PC-9 (cell line): ENCODE measurements at regions not wholly inside any gene's neighbourhood (a gene's known extent, or its start where the extent isn't known, plus 50 kb on each side); places are given as distances from the start of the nearest gene placed in this dataset.
"Not testable (repeated sequence)": the region's sequence is repeated elsewhere in the genome, so short reads cannot be mapped to it uniquely, and the experiment has no call there.

ENCODE experiments used
- BruUV-seq: library from RNA; stranded (reverse); fragments of 400-500 nt; replicated peaks from 2 replicates; lab custom pipeline; 2021; lab: Mats Ljungman, UMichigan
- CTCF ChIA-PET: fragments of 300-600 bp; sonication (Branson Sonifier 250); formaldehyde crosslinking; loops from one replicate; lab custom pipeline; 2022; ENCODE audit warnings: antibody characterized with exemption; lab: Charles Lee
- POLR2A ChIA-PET: fragments of 300-600 bp; sonication (Branson Sonifier 250); formaldehyde crosslinking; loops from one replicate; lab custom pipeline; 2022; ENCODE audit warnings: antibody characterized with exemption; ENCODE audit not compliant: unreplicated experiment; lab: Charles Lee
- DNase-seq, 2 experiments: peaks; one replicate each; pipeline versions ENCODE4 v3.0.0 to v3.0.0-alpha.2; 2015 to 2022; ENCODE audit warnings: mixed read lengths in 1 of 2
- H2AFZ ChIP-seq: fragments of 200-600 bp; sonication (generic); 2 replicates; pipeline ENCODE4 v1.8.1; 2017; ENCODE audit warnings: antibody characterized with exemption
- H3F3A ChIP-seq: fragments of 200-600 bp; sonication (generic); 2 replicates; pipeline ENCODE4 v1.8.1; 2017; ENCODE audit warnings: antibody characterized with exemption, mild to moderate bottlenecking, low read depth; ENCODE audit not compliant: insufficient read depth
- H3K27ac ChIP-seq: fragments of 200-600 bp; sonication (generic); 2 replicates; pipeline ENCODE4 v1.6.1; 2016; ENCODE audit warnings: mixed run types
- H3K27me3 ChIP-seq: fragments of 200-600 bp; sonication (generic); 2 replicates; pipeline ENCODE4 v1.6.1; 2016; ENCODE audit warnings: low read depth, mixed run types; ENCODE audit not compliant: insufficient read depth
- H3K36me3 ChIP-seq: fragments of 200-600 bp; sonication (generic); 2 replicates; pipeline ENCODE4 v1.6.1; 2016; ENCODE audit warnings: low read depth, mixed run types
- H3K4me1 ChIP-seq: fragments of 200-600 bp; sonication (generic); replicated peaks from 2 replicates; pipeline ENCODE4 v1.6.1; 2016; ENCODE audit warnings: mixed run types; ENCODE audit not compliant: insufficient read depth
- H3K4me2 ChIP-seq: fragments of 200-600 bp; sonication (generic); 2 replicates; pipeline ENCODE4 v1.6.1; 2017; ENCODE audit warnings: mixed run types
- H3K4me3 ChIP-seq: fragments of 200-600 bp; sonication (generic); 2 replicates; pipeline ENCODE4 v1.6.1; 2016; ENCODE audit warnings: mixed run types
- H3K79me2 ChIP-seq: fragments of 200-600 bp; sonication (generic); 2 replicates; pipeline ENCODE4 v1.6.1; 2017; ENCODE audit warnings: low read depth, mixed run types
- H3K9me2 ChIP-seq: fragments of 200-600 bp; sonication (generic); 2 replicates; pipeline ENCODE4 v1.8.1; 2017; ENCODE audit warnings: mild to moderate bottlenecking; ENCODE audit not compliant: insufficient read depth
- H3K9me3 ChIP-seq: fragments of 200-600 bp; sonication (generic); 2 replicates; pipeline ENCODE4 v1.8.1; 2016; ENCODE audit warnings: low read depth; ENCODE audit not compliant: insufficient read depth
- H4K20me1 ChIP-seq: fragments of 200-600 bp; sonication (generic); 2 replicates; pipeline ENCODE4 v1.8.1; 2017; ENCODE audit not compliant: insufficient read depth
- EZH2 ChIP-seq: fragments of 200-600 bp; sonication (generic); IDR thresholded peaks from 2 replicates; pipeline ENCODE4 v1.8.0; 2017; ENCODE audit warnings: antibody characterized with exemption, low read depth
- intact Hi-C: fragments of 100-400 bp; cut with micrococcal nuclease; formaldehyde crosslinking; loops from one replicate; pipeline ENCODE4 v1.10.0; 2022; ENCODE audit not compliant: unreplicated experiment
- TF ChIP-seq, protein P1 (sequence below): fragments of 200-600 bp; sonication (generic); conservative IDR thresholded peaks from 2 replicates; pipeline ENCODE4 v1.6.1; 2017; ENCODE audit warnings: mixed run types, antibody characterized with exemption, mild to moderate bottlenecking, moderate library complexity

DNA sequence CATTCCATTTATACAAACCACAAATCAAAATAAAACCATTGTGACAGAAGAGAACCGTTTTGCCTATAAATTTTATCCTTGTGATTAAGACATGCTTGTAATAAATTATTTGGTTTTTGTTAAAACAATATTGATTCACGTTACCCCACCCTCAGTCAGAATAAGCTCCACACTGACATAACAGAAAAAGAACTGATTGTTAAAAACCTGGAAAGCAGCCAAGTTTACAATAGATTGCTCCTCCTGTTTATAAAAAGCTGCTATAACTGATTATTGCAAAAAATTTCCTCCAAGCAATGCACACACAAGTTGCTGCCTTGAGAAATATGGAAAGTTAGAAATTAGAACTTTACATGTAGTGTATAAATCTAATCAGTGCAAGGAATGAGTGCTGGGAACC, 263.5 kb downstream of the SETD4 start:
- no peak overlapping the region for H3K4me2 ChIP-seq
- no peaks in the 10 kb centered on the region for H3K9me3 ChIP-seq
- H2AFZ ChIP-seq: no peak overlapping the region
- ChIA-PET POLR2A (no interaction called here), CTCF (no interaction called here)
- H3K27ac ChIP-seq: no peak overlapping the region
- H3K36me3 ChIP-seq: no peaks in the 10 kb centered on the region
- BruUV-seq: no TSS peak
- no peak for DNase-seq
- H3K4me1 ChIP-seq: no peaks in the 10 kb centered on the region; the same call in 1 of the 2 replicates
- no peaks in the 10 kb centered on the region for H4K20me1 ChIP-seq
- no peaks in the 10 kb centered on the region for H3K9me2 ChIP-seq
- intact Hi-C loops: no loop called here
- H3K4me3 ChIP-seq: no peak overlapping the region
- no peaks in the 10 kb centered on the region for H3K79me2 ChIP-seq
- H3K27me3 ChIP-seq: no peaks in the 10 kb centered on the region
- no peak for TF ChIP-seq EZH2
- TF ChIP-seq, protein P1, sequence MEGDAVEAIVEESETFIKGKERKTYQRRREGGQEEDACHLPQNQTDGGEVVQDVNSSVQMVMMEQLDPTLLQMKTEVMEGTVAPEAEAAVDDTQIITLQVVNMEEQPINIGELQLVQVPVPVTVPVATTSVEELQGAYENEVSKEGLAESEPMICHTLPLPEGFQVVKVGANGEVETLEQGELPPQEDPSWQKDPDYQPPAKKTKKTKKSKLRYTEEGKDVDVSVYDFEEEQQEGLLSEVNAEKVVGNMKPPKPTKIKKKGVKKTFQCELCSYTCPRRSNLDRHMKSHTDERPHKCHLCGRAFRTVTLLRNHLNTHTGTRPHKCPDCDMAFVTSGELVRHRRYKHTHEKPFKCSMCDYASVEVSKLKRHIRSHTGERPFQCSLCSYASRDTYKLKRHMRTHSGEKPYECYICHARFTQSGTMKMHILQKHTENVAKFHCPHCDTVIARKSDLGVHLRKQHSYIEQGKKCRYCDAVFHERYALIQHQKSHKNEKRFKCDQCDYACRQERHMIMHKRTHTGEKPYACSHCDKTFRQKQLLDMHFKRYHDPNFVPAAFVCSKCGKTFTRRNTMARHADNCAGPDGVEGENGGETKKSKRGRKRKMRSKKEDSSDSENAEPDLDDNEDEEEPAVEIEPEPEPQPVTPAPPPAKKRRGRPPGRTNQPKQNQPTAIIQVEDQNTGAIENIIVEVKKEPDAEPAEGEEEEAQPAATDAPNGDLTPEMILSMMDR: no peak
- no peaks in the 10 kb centered on the region for H3F3A ChIP-seq

DNA sequence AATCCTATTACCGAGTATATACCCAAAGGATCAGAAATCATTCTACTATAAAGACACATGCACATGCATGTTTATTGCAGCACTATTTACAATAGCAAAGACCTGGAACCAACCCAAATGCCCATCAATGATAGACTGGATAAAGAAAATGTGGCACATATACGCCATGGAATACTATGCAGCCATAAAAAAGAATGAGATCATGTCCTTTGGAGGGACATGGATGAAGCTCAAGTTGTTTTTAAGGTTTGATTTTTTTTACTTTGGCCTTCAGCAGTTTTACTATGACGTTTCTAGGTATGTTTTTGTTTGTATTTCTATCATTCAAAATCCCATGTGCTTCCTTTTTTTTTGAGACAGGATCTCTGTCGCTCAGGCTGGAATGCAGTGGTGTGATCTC, 265.8 kb downstream of the SETD4 start:
- BruUV-seq: not testable (repeated sequence)

DNA sequence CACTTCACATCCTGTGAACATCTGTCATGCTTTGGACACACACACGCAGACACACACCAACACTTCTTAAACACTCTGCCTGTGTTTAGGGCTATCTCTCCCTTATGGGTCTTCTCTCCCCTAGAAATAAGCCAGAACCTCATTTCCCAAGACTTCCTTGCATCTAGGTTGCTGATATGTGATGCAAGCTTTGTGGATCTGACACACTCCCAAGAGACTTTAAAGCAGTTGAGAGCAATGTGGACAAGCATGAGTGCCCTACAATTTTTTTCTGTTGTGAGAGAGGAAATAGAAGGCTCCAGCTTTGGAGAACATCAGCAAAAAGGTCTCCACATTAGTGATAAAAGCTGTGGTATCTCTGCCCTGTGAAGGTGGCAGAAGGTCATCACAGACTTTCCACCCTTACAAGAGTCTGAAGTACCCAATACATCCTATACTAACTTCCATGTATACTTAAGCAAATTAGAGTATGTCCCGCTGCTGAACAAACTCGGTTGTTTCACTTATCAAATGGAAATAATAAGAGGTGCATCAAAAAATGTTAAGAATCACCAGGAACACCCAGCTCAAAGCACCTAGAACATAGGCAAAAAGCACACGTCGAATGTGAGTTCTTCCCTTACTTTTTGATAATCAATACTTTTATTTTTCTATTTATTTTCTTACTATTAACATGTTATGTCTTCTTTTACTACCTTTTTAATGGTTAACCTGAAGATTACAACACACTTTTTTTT, 267.6 kb downstream of the SETD4 start:
- Histone ChIP-seq H2AFZ (no peak overlapping the region), H3K9me3 (no peaks in the 10 kb centered on the region), H3K27me3 (no peaks in the 10 kb centered on the region), H3K4me2 (no peak overlapping the region), H3K36me3 (no peaks in the 10 kb centered on the region), H3K9me2 (no peaks in the 10 kb centered on the region), H3K4me1 (no peaks in the 10 kb centered on the region), H3F3A (no peaks in the 10 kb centered on the region), H3K79me2 (no peaks in the 10 kb centered on the region), H3K27ac (no peak overlapping the region), H4K20me1 (no peaks in the 10 kb centered on the region), H3K4me3 (no peak overlapping the region)
- no peak for DNase-seq
- POLR2A ChIA-PET: no interaction called here
- no TSS peak for BruUV-seq
- TF ChIP-seq, protein P1: no peak
- no peak for TF ChIP-seq EZH2
- CTCF ChIA-PET: no interaction called here
- intact Hi-C loops: no loop called here

More for the DNA sequence above, 265.8 kb downstream of the SETD4 start:
- H3K79me2 ChIP-seq, H3K9me2 ChIP-seq, H4K20me1 ChIP-seq, H3K9me3 ChIP-seq, H3K4me2 ChIP-seq, H3K4me1 ChIP-seq, H3K36me3 ChIP-seq, H2AFZ ChIP-seq, DNase-seq, H3F3A ChIP-seq, H3K27me3 ChIP-seq, CTCF ChIA-PET, H3K27ac ChIP-seq, H3K4me3 ChIP-seq, POLR2A ChIA-PET, intact Hi-C loops: not testable (repeated sequence)
